Fibroblast of pulmonary artery (primary cell): ENCODE measurements at regions not wholly inside any gene's neighbourhood (a gene's known extent, or its start where the extent isn't known, plus 50 kb on each side); places are given as distances from the start of the nearest gene placed in this dataset.

Experiments
- DNase-seq: peaks from one replicate; pipeline ENCODE4 v3.0.0-alpha.2; 2010; ENCODE audit warnings: low read depth
- H3K4me3 ChIP-seq: replicated peaks from 2 replicates; pipeline ENCODE4 v1.5.1; 2011; ENCODE audit warnings: low read depth, mild to moderate bottlenecking, control low read depth, low read length, moderate library complexity
- TF ChIP-seq, protein P1 (sequence below): IDR thresholded peaks from 2 replicates; pipeline ENCODE4 v1.5.1; 2011; ENCODE audit warnings: mild to moderate bottlenecking, control low read depth, low read length, inconsistent platforms; ENCODE audit errors: missing control alignments

DNA sequence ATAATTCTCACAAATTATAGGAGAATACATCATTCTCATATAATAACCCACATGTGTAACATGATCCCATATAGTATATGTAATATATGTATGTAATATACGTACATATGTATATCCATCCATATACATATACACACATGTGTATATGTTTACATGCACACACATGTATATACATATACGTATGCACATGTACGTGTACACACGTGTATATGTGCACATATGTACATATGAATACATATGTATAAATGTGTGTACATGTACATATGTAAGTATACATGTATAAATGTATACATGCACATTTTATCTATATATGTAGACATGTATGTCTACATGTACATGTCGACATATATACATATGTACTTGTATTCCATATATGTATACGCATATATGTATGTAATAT, 288.8 kb downstream of the NPIPA8 start:
- no peak for DNase-seq
- TF ChIP-seq, protein P1, sequence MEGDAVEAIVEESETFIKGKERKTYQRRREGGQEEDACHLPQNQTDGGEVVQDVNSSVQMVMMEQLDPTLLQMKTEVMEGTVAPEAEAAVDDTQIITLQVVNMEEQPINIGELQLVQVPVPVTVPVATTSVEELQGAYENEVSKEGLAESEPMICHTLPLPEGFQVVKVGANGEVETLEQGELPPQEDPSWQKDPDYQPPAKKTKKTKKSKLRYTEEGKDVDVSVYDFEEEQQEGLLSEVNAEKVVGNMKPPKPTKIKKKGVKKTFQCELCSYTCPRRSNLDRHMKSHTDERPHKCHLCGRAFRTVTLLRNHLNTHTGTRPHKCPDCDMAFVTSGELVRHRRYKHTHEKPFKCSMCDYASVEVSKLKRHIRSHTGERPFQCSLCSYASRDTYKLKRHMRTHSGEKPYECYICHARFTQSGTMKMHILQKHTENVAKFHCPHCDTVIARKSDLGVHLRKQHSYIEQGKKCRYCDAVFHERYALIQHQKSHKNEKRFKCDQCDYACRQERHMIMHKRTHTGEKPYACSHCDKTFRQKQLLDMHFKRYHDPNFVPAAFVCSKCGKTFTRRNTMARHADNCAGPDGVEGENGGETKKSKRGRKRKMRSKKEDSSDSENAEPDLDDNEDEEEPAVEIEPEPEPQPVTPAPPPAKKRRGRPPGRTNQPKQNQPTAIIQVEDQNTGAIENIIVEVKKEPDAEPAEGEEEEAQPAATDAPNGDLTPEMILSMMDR = no peak
- no peak overlapping the region for H3K4me3 ChIP-seq

DNA sequence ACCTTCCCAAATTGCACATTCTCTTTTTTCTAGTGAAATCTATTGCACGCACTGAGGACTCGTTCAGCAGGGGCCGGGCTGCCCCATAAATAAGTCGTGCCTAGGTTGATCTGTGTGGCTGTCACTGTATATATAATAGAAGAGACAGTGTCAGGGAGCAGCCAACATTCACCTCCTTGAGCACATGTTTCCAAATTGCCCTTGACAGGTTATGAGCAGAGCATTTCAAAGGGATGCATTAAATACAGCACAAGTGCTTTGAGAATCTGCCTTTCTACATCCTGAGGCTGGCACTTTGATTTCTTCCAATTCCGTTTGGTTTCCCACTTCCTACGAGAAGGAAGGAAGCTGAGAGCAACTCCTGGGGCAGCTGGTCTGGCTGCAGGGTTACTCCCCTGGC, 291.2 kb downstream of the NPIPA8 start:
- TF ChIP-seq, protein P1 = no peak
- DNase-seq = no peak
- no peak overlapping the region for H3K4me3 ChIP-seq

DNA sequence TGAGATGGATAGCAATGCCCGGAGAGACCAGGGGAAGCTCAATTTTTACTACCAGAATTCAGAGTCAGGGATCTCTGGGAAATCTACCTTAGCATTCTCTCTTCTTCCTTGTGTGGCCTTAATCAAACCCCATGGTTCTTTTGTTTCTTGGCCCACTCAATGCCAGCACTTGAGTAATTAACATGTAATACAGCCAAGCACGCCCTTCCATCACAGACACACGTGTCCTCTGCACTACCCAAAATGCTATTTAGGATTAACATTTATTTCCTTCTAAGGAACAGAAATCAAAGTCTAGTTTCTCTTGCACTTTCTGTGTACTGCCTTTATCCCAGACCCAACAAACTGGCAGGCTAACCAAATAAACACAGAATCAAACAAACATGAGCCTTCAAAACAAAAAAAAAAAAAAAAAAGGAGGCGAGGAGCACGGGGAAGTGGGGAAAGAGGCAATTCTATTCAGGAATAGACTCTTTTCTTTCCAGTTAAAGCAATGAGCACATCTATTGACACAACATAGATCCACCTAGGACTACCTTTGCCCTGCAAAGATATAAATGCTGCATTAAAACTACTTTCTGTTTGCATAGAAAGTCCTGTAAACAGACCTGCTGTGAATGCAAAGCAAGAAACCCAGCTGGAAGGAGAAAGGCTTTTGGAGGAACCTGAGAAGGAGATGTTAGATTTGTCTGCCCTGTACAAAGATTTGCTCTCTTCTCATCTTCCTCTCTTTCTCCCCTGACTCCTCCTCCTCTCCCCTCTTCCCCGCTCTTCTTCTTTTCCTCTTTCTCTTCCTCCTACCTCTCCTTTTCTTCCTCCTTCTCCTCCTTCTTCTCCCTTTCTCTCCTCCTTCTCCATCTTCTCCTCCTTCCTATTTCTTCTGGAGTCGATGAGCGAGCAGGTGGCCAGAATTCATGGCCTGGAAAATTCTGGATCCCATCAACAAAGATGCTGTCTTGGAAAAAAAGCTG, 294.4 kb downstream of the NPIPA8 start:
- no peak overlapping the region for H3K4me3 ChIP-seq
- no peak for DNase-seq
- TF ChIP-seq, protein P1 = no peak

DNA sequence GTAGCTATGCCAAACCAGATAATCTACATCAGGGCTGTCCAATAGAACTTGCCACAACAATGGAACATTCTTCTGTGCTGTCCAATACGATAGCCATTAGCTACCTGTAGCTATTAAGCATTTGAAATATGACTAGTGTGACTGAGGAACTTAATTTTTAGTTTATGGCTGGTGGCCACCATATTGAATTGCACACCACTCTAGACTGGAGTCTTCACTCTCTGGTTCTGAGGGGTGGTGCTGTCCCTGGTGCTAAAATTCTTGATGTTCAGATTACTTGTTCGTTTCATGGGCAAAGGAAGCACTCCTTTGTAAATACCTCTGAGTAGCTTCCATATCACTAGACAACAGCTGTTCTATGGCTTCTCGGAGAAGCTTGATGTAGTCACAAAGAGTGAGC, 296.6 kb downstream of the NPIPA8 start:
- TF ChIP-seq, protein P1 = no peak
- no peak for DNase-seq
- H3K4me3 ChIP-seq = no peak overlapping the region

DNA sequence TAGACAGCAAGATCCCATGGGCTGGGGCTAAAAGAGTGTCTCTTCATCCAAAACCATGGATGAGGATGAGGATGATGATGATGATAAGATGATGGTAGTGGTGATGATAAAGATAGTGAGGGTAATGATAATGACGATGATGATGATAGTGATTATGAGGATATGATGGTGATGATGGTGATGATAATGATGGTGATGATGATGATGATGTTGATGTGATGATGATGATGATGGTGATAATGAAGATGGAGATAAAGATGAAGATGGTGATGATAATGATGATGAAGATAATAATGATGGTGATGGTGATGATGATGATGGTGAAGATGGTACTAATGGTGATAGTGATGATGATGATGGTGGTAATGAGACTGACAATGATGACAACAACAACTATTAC, 299.5 kb downstream of the NPIPA8 start:
- TF ChIP-seq, protein P1 = no peak
- no peak for DNase-seq
- no peak overlapping the region for H3K4me3 ChIP-seq

DNA sequence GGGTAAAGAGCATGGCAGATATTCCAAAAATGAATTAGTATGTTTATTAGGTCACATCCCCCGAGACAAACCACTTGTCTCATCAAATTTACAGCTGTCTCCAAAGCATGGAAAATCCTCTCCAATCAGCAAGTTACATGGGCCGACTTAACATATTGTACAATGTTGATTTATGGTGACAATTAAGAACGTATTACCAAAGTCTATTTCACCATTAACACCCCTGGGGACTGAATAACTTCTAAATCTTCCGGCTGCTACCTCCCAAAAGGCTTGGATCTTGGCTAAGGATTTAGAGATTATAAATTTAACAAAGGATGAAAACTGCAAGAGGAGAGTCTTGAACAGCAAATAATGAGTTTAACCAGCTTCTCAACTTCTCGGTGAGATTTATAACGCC, 311.9 kb downstream of the NPIPA8 start:
- no peak overlapping the region for H3K4me3 ChIP-seq
- DNase-seq = no peak
- TF ChIP-seq, protein P1 = no peak

DNA sequence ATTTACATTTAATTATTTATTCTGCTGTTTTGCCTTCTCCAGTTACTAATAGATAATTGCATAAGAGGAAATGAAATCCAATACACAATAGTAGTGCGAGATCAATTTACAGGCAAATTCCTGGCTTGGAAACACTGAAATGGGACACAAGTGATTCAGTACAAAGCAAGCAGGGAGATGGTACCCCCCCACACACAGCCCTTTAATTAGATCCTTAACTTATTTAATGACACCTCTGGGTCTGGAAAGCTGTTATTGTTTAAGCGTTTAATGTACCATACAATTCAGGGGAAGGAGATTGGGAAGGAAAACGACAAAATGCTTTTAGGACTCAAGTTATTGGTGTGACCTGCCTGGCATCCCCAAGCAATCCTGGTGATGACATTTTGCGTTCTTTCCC, 318.2 kb downstream of the NPIPA8 start:
- TF ChIP-seq, protein P1 = no peak
- no peak overlapping the region for H3K4me3 ChIP-seq
- DNase-seq = no peak
